SJCRH30 (cell line): ENCODE measurements at regions not wholly inside any gene's neighbourhood (a gene's known extent, or its start where the extent isn't known, plus 50 kb on each side); places are given as distances from the start of the nearest gene placed in this dataset.

ENCODE experiments used
- DNase-seq, 2 experiments: peaks; one replicate each; pipeline ENCODE4 v3.0.0-alpha.2; 2015 to 2020
- H3K27ac ChIP-seq: fragments of 250-450 bp; sonication (Bioruptor Pico); 2 replicates; pipeline ENCODE4 v1.5.1; 2020; ENCODE audit warnings: mild to moderate bottlenecking, moderate library complexity
- H3K27me3 ChIP-seq: fragments of 250-450 bp; sonication (Bioruptor Pico); 2 replicates; pipeline ENCODE4 v1.5.1; 2020; ENCODE audit warnings: mild to moderate bottlenecking, moderate library complexity
- H3K36me3 ChIP-seq: fragments of 250-450 bp; sonication (Bioruptor Pico); 2 replicates; pipeline ENCODE4 v1.5.1; 2020; ENCODE audit warnings: mild to moderate bottlenecking, moderate library complexity
- H3K4me1 ChIP-seq: fragments of 250-450 bp; sonication (Bioruptor Pico); 2 replicates; pipeline ENCODE4 v1.5.1; 2020; ENCODE audit warnings: mild to moderate bottlenecking, moderate library complexity
- H3K4me3 ChIP-seq: fragments of 250-450 bp; sonication (Bioruptor Pico); 2 replicates; pipeline ENCODE4 v1.5.1; 2020; ENCODE audit warnings: mild to moderate bottlenecking, moderate library complexity
- H3K9me3 ChIP-seq: fragments of 250-450 bp; sonication (Bioruptor Pico); replicated peaks from 2 replicates; pipeline ENCODE4 v1.5.1; 2020; ENCODE audit warnings: mild to moderate bottlenecking, moderate library complexity

DNA sequence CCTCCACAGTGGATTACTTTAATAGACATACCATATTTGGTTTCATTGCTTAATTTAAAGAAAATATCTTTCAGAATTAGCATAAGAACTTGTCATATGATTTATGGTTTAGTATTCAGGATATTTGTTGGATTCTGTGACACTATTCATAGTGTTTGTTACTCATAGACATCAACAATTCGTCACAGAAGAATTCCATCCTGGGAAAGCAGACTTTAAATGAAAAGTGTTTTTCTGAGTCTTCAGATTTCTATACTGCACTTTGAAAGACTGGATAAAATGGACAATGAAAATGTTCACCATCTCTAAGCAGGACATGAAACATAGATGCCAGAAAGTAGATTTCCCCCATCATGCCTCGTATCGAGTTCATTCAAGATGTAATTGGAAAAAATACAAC is 435.6 kb upstream of the ONECUT1 start:
- Histone ChIP-seq H3K27me3 (no peaks in the 10 kb centered on the region), H3K36me3 (no peaks in the 10 kb centered on the region), H3K4me1 (no peaks in the 10 kb centered on the region), H3K27ac (no peak overlapping the region), H3K4me3 (no peak overlapping the region), H3K9me3 (no peaks in the 10 kb centered on the region)
- DNase-seq: no peak

DNA sequence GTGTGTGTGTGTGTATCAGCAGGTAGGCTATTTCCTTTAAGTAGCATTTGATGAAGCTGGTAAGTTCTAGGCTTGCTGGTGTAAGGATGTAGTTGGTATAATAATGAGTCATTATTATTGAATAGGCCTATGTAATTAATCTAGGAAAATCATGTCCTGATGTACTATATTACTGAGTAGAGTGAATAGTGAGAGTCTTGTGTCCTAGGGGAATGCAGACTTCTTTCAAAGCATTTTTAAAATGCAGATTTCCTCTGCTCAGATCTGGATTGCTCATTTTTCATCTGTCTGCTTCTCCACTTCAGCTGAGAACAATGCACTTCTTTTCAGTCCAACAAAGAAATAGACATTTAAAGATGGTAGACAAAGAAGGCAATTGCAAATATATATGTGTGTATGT is 434.2 kb upstream of the ONECUT1 start:
- Histone ChIP-seq H3K4me3 (no peak overlapping the region), H3K9me3 (no peaks in the 10 kb centered on the region), H3K27me3 (no peaks in the 10 kb centered on the region), H3K27ac (no peak overlapping the region), H3K36me3 (no peaks in the 10 kb centered on the region), H3K4me1 (no peaks in the 10 kb centered on the region)
- no peak for DNase-seq

- Histone ChIP-seq H3K4me3 (no peak overlapping the region), H3K27ac (no peak overlapping the region), H3K27me3 (no peaks in the 10 kb centered on the region), H3K9me3 (no peaks in the 10 kb centered on the region), H3K36me3 (no peaks in the 10 kb centered on the region), H3K4me1 (no peaks in the 10 kb centered on the region)
- DNase-seq: no peak
These were observed 433.7 kb upstream of the ONECUT1 start for GRCh38 chr15:53223815-53224214.

- H3K27ac ChIP-seq: no peak overlapping the region
- no peak overlapping the region for H3K4me3 ChIP-seq
- H3K36me3 ChIP-seq: no peaks in the 10 kb centered on the region
- H3K9me3 ChIP-seq: no peaks in the 10 kb centered on the region
- no peaks in the 10 kb centered on the region for H3K27me3 ChIP-seq
- H3K4me1 ChIP-seq: no peaks in the 10 kb centered on the region
- DNase-seq: no peak
These were observed 428.8 kb upstream of the ONECUT1 start for GRCh38 chr15:53218666-53219580.

- Histone ChIP-seq H3K9me3 (no peaks in the 10 kb centered on the region), H3K4me3 (no peak overlapping the region), H3K27ac (no peak overlapping the region), H3K36me3 (no peaks in the 10 kb centered on the region), H3K4me1 (no peaks in the 10 kb centered on the region), H3K27me3 (no peaks in the 10 kb centered on the region)
- DNase-seq: no peak
These were observed 425.9 kb upstream of the ONECUT1 start for GRCh38 chr15:53216036-53216435.

- DNase-seq: no peak
- no peak overlapping the region for H3K27ac ChIP-seq
- no peaks in the 10 kb centered on the region for H3K9me3 ChIP-seq
- H3K4me3 ChIP-seq: no peak overlapping the region
- no peaks in the 10 kb centered on the region for H3K4me1 ChIP-seq
- no peaks in the 10 kb centered on the region for H3K27me3 ChIP-seq
- H3K36me3 ChIP-seq: no peaks in the 10 kb centered on the region
These were observed 423.2 kb upstream of the ONECUT1 start for GRCh38 chr15:53213336-53213735.

DNA sequence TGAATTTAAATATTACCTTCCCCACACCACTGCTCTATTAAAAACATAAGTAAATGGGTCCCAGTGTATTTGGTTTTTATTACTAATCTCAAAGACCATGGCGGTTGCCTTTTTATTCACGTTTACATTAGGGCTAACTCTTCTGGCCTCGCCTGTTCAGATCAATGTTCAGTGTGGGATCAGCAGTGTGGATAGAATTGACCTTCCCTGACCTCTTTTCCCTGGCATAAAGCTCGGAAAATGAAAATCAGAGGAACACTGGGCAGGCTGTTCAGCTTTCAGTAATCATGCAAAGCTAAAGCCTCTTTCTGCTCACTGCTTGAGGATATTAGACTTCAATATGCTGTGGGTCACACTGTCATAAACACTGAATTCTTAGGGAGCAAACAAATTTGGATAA is 422.6 kb upstream of the ONECUT1 start:
- H3K27me3 ChIP-seq: no peaks in the 10 kb centered on the region
- H3K27ac ChIP-seq: no peak overlapping the region
- no peak overlapping the region for H3K4me3 ChIP-seq
- no peaks in the 10 kb centered on the region for H3K9me3 ChIP-seq
- H3K4me1 ChIP-seq: no peaks in the 10 kb centered on the region
- DNase-seq: no peak
- H3K36me3 ChIP-seq: no peaks in the 10 kb centered on the region

DNA sequence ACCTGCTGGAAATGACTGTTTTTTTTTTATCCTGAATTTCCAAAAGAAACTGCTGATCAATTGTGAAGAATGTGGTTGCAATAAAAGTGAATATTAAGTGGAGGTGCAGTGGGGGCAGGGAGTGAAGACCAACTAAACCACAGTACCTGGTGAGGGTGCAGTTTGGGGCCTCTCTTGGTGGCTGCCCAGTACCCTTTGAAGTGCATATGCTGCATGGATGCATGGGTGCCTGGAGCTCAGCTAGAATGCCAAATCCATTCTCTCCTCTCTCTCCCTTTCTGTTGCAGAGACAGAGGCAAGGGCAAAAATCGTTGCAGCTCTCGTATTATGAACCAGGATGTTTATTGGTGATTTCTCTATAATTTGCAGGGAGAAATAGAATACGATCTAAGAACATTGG is 420.5 kb upstream of the ONECUT1 start:
- H3K4me3 ChIP-seq: no peak overlapping the region
- no peak for DNase-seq
- H3K27me3 ChIP-seq: no peaks in the 10 kb centered on the region
- no peaks in the 10 kb centered on the region for H3K4me1 ChIP-seq
- no peak overlapping the region for H3K27ac ChIP-seq
- no peaks in the 10 kb centered on the region for H3K9me3 ChIP-seq
- no peaks in the 10 kb centered on the region for H3K36me3 ChIP-seq

GRCh38 chr15:53209396-53210042 is 419.4 kb upstream of the ONECUT1 start:
- Histone ChIP-seq H3K27ac (no peak overlapping the region), H3K36me3 (no peaks in the 10 kb centered on the region), H3K4me3 (no peak overlapping the region), H3K4me1 (no peaks in the 10 kb centered on the region), H3K27me3 (no peaks in the 10 kb centered on the region), H3K9me3 (no peaks in the 10 kb centered on the region)
- DNase-seq: no peak

DNA sequence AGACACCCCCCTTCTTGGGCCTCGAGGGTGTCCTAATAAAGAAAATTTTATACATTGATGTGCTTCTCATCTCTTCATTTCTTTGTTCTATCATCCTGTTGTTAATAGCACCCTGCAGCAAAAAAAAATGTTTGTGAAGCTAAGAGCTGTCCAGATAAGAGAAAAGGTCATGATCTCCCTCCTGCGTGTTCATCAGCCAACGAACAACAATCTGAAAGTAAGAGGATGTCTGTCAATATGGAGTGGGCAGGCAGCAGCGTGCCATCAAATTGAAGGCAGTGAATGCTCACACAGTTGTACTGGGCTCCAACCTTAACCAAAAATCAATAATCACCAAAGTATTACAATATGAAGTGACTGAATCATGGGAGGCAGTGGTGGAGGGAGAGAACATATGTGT is 418.6 kb upstream of the ONECUT1 start:
- Histone ChIP-seq H3K27me3 (no peaks in the 10 kb centered on the region), H3K9me3 (no peaks in the 10 kb centered on the region), H3K4me1 (no peaks in the 10 kb centered on the region), H3K4me3 (no peak overlapping the region), H3K27ac (no peak overlapping the region), H3K36me3 (no peaks in the 10 kb centered on the region)
- DNase-seq: no peak

DNA sequence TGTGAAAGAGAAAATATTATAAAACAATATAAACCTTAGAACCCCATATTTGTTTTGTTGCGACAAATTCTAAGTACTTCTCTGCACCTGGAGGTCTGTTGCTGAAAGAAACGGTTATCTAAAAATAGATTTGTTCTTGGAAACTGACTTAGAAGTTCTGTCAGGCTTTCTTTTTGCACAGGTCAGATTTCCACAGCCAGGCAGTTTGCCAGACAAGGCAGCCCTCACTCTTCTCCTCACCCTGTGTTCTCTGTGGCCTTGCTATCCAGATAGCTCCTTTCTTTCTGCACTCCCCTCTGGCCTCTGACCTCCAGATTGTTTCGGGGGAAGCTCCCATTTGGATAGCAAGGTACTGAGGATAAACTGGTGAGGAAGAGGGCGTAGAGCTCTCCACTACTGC is 413.3 kb upstream of the ONECUT1 start:
- H3K4me1 ChIP-seq: no peaks in the 10 kb centered on the region
- H3K27me3 ChIP-seq: 0 out of 2 replicates have a peak, but pooled peaks cover 3% of the 10 kb centered on the region
- DNase-seq: no peak
- H3K36me3 ChIP-seq: no peaks in the 10 kb centered on the region
- no peaks in the 10 kb centered on the region for H3K9me3 ChIP-seq
- no peak overlapping the region for H3K27ac ChIP-seq
- H3K4me3 ChIP-seq: no peak overlapping the region

DNA sequence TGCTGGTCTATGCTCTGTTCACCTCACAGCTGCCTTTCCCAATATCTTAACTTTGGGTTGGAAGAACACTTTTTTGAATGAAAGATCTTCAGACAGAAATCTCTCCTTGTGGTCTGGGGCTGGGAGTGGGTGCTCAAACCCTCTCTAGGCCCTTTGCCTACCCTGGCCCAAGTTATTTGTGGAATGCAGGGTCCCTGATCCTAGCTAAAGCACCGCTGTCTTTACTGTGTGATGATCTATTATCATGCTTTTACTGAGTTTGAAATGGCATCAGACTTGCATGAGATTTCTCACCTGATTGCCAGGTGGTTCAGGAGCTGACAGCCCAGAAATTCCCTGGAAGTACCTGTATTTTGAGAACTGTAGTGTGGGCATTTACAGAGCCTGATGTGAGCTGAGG is 412.7 kb upstream of the ONECUT1 start:
- Histone ChIP-seq H3K9me3 (no peaks in the 10 kb centered on the region), H3K27me3 (0 out of 2 replicates have a peak, but pooled peaks cover 3% of the 10 kb centered on the region), H3K27ac (no peak overlapping the region), H3K4me3 (no peak overlapping the region), H3K36me3 (no peaks in the 10 kb centered on the region), H3K4me1 (no peaks in the 10 kb centered on the region)
- no peak for DNase-seq

GRCh38 chr15:53197426-53197839 is 407.3 kb upstream of the ONECUT1 start:
- H3K9me3 ChIP-seq: no peaks in the 10 kb centered on the region
- DNase-seq: peak; percentile 42 to 63
- 0 out of 2 replicates have a peak, but pooled peaks cover 1% of the 10 kb centered on the region for H3K27me3 ChIP-seq
- H3K4me1 ChIP-seq: no peaks in the 10 kb centered on the region
- H3K27ac ChIP-seq: no peak overlapping the region
- no peak overlapping the region for H3K4me3 ChIP-seq
- H3K36me3 ChIP-seq: no peaks in the 10 kb centered on the region

- no peaks in the 10 kb centered on the region for H3K27me3 ChIP-seq
- no peak for DNase-seq
- H3K27ac ChIP-seq: no peak overlapping the region
These were observed 406.7 kb upstream of the ONECUT1 start for GRCh38 chr15:53196788-53197187.

DNA sequence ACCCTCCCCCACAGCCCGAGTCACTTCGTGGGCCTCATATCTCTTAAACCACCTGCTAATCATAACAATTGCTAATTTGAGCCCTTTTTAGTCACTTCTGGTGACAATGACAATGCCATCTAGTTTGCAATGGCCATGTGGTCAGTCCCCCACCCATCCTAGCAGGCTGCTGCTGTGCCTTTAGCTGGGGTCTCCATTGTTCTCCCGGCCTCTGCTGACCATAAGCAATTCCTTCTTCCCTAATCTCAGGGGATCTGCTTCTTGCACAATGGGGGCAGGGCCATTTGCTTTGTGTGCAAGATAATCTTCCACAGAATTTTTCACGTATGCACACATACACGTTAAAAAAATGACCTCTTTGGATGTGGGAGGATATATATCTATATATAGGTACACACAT is 406.1 kb upstream of the ONECUT1 start:
- Histone ChIP-seq H3K36me3 (no peaks in the 10 kb centered on the region), H3K9me3 (no peaks in the 10 kb centered on the region), H3K27ac (no peak overlapping the region), H3K4me1 (no peaks in the 10 kb centered on the region), H3K27me3 (no peaks in the 10 kb centered on the region), H3K4me3 (no peak overlapping the region)
- DNase-seq: no peak

More at GRCh38 chr15:53196788-53197187, 406.7 kb upstream of the ONECUT1 start:
- H3K36me3 ChIP-seq: no peaks in the 10 kb centered on the region
- H3K4me3 ChIP-seq: no peak overlapping the region
- H3K4me1 ChIP-seq: no peaks in the 10 kb centered on the region
- H3K9me3 ChIP-seq: no peaks in the 10 kb centered on the region
